ENCODE measurements at regions not wholly inside any gene's neighbourhood (a gene's known extent, or its start where the extent isn't known, plus 50 kb on each side); places are given as distances from the start of the nearest gene placed in this dataset.

DNA sequence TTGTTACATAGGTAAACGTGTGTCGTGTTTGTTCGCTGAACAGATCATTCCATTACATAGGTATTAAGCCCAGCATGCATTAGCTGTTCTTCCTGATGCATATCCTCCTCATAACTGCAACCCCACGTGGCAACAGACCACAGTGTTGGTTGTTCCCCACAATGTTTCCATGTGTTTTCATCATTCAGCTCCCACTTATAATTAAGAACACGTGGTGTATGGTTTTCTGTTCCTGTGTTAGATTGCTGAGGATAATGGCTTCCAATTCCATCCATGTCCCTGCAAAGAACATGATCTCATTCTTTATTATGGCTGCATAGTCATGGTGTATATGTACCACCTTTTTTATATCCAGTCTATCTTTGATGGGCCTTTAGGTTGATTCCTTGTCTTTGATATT lies 1071.1 kb downstream of the SLC16A7 start:
- TF ChIP-seq, protein P1, sequence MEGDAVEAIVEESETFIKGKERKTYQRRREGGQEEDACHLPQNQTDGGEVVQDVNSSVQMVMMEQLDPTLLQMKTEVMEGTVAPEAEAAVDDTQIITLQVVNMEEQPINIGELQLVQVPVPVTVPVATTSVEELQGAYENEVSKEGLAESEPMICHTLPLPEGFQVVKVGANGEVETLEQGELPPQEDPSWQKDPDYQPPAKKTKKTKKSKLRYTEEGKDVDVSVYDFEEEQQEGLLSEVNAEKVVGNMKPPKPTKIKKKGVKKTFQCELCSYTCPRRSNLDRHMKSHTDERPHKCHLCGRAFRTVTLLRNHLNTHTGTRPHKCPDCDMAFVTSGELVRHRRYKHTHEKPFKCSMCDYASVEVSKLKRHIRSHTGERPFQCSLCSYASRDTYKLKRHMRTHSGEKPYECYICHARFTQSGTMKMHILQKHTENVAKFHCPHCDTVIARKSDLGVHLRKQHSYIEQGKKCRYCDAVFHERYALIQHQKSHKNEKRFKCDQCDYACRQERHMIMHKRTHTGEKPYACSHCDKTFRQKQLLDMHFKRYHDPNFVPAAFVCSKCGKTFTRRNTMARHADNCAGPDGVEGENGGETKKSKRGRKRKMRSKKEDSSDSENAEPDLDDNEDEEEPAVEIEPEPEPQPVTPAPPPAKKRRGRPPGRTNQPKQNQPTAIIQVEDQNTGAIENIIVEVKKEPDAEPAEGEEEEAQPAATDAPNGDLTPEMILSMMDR (IDR thresholded peaks at IDR 0.05): no peak
- no peak for TF ChIP-seq POLR2A (IDR thresholded peaks at IDR 0.05)
